Neural cell (in vitro differentiated cells): ENCODE measurements at regions not wholly inside any gene's neighbourhood (a gene's known extent, or its start where the extent isn't known, plus 50 kb on each side); places are given as distances from the start of the nearest gene placed in this dataset.

Source experiments
- EP300 ChIP-seq: fragments of 450-650 bp; conservative IDR thresholded peaks from 2 replicates; pipeline ENCODE4 v1.6.1; 2014; ENCODE audit warnings: antibody characterized with exemption, mild to moderate bottlenecking, moderate library complexity; ENCODE audit not compliant: poor library complexity, severe bottlenecking
- EZH2 ChIP-seq: fragments of 200-600, 300-800 bp; shearing (Covaris generic), sonication (generic); IDR thresholded peaks from 2 replicates; pipeline ENCODE4 v1.6.1; 2014; ENCODE audit warnings: antibody characterized with exemption, low read length, borderline replicate concordance, mild to moderate bottlenecking; ENCODE audit not compliant: insufficient read depth, poor library complexity, severe bottlenecking
- MXI1 ChIP-seq: fragments of 450-650 bp; conservative IDR thresholded peaks from 2 replicates; pipeline ENCODE4 v1.6.1; 2014; ENCODE audit warnings: antibody characterized with exemption, mild to moderate bottlenecking; ENCODE audit not compliant: poor library complexity, severe bottlenecking
- RAD21 ChIP-seq: fragments of 450-650 bp; conservative IDR thresholded peaks from 2 replicates; pipeline ENCODE4 v1.6.1; 2014; ENCODE audit warnings: antibody characterized with exemption, mild to moderate bottlenecking, moderate library complexity
- TAF1 ChIP-seq: IDR thresholded peaks from 2 replicates; pipeline ENCODE4 v1.6.1; 2012; ENCODE audit warnings: low read depth
- TF ChIP-seq, protein P1 (sequence below): fragments of 450-650 bp; IDR thresholded peaks from 2 replicates; pipeline ENCODE4 v1.5.1; 2014; ENCODE audit warnings: antibody characterized with exemption, mild to moderate bottlenecking, moderate library complexity; ENCODE audit not compliant: poor library complexity, severe bottlenecking
- TF ChIP-seq, protein P2 (sequence below): IDR thresholded peaks from 2 replicates; pipeline ENCODE4 v1.6.1; 2012; ENCODE audit warnings: borderline replicate concordance

- no peak for TF ChIP-seq EP300
- TF ChIP-seq, protein P1, sequence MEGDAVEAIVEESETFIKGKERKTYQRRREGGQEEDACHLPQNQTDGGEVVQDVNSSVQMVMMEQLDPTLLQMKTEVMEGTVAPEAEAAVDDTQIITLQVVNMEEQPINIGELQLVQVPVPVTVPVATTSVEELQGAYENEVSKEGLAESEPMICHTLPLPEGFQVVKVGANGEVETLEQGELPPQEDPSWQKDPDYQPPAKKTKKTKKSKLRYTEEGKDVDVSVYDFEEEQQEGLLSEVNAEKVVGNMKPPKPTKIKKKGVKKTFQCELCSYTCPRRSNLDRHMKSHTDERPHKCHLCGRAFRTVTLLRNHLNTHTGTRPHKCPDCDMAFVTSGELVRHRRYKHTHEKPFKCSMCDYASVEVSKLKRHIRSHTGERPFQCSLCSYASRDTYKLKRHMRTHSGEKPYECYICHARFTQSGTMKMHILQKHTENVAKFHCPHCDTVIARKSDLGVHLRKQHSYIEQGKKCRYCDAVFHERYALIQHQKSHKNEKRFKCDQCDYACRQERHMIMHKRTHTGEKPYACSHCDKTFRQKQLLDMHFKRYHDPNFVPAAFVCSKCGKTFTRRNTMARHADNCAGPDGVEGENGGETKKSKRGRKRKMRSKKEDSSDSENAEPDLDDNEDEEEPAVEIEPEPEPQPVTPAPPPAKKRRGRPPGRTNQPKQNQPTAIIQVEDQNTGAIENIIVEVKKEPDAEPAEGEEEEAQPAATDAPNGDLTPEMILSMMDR = no peak
- no peak for TF ChIP-seq EZH2
- no peak for TF ChIP-seq RAD21
- TF ChIP-seq MXI1 = no peak
- TF ChIP-seq, protein P2, sequence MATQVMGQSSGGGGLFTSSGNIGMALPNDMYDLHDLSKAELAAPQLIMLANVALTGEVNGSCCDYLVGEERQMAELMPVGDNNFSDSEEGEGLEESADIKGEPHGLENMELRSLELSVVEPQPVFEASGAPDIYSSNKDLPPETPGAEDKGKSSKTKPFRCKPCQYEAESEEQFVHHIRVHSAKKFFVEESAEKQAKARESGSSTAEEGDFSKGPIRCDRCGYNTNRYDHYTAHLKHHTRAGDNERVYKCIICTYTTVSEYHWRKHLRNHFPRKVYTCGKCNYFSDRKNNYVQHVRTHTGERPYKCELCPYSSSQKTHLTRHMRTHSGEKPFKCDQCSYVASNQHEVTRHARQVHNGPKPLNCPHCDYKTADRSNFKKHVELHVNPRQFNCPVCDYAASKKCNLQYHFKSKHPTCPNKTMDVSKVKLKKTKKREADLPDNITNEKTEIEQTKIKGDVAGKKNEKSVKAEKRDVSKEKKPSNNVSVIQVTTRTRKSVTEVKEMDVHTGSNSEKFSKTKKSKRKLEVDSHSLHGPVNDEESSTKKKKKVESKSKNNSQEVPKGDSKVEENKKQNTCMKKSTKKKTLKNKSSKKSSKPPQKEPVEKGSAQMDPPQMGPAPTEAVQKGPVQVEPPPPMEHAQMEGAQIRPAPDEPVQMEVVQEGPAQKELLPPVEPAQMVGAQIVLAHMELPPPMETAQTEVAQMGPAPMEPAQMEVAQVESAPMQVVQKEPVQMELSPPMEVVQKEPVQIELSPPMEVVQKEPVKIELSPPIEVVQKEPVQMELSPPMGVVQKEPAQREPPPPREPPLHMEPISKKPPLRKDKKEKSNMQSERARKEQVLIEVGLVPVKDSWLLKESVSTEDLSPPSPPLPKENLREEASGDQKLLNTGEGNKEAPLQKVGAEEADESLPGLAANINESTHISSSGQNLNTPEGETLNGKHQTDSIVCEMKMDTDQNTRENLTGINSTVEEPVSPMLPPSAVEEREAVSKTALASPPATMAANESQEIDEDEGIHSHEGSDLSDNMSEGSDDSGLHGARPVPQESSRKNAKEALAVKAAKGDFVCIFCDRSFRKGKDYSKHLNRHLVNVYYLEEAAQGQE = no peak
- no peak for TF ChIP-seq TAF1
Measured at GRCh38 chr15:69700380-69700779, 247.8 kb downstream of the RPLP1 start.
